Gastrocnemius medialis (tissue), 4 donors: ENCODE measurements at regions not wholly inside any gene's neighbourhood (a gene's known extent, or its start where the extent isn't known, plus 50 kb on each side); places are given as distances from the start of the nearest gene placed in this dataset.
A peak's percentile ranks its signal among the peaks of the same experiment; 100 is the strongest.
"Not testable (repeated sequence)": the region's sequence is repeated elsewhere in the genome, so short reads cannot be mapped to it uniquely, and the experiment has no call there.

ENCODE experiments used
- POLR2A ChIP-seq, 2 donors: fragments of 450-650 bp; IDR thresholded peaks; one replicate each; pipeline ENCODE4 v1.6.1; 2017; ENCODE audit warnings: antibody characterized with exemption in 2 of 2, mild to moderate bottlenecking in 2 of 2, moderate library complexity in 2 of 2
- TF ChIP-seq, protein P1 (sequence below), 5 experiments: fragments of 450-650 bp in 3 of 5; fragments of 200-600 bp in 2 of 5; sonication (generic) in 2 of 5; IDR thresholded peaks in 4 of 5; conservative IDR thresholded peaks in 1 of 5; 1 replicate in 4 of 5; 2 replicates in 1 of 5; pipeline ENCODE4 v1.5.1; 2016 to 2019; ENCODE audit warnings: antibody characterized with exemption in 5 of 5, mild to moderate bottlenecking in 3 of 5, moderate library complexity in 3 of 5

DNA sequence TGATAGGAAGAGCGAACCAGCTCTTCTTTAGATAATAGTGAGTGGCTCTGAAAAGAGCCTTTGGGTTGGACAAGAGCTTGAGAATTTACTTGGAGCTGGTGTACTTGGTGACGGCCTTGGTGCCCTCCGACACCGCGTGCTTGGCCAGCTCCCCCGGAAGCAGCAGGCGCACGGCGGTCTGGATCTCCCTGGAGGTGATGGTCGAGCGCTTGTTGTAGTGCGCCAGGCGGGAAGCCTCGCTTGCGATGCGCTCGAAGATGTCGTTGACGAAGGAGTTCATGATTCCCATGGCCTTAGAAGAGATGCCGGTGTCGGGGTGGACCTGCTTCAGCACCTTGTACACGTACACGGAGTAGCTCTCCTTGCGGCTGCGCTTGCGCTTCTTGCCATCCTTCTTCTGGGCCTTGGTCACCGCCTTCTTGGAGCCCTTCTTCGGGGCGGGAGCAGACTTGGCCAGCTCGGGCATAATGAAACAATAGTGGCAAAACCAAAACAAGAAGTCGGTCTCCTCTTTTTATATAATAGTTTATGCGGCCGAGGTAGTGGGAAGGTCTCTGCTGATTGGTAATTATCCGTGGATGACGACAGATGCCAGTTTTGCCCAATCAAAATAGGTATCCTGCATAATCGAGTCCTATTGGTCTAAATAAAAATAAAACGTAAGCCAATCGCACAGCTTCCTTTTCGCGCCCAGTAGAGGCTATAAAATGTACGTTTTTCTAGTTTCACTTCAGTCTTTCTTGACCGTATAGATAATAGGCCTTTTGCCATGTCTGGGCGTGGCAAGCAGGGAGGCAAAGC, 104.6 kb downstream of the OR2B2 start:
- TF ChIP-seq, protein P1, sequence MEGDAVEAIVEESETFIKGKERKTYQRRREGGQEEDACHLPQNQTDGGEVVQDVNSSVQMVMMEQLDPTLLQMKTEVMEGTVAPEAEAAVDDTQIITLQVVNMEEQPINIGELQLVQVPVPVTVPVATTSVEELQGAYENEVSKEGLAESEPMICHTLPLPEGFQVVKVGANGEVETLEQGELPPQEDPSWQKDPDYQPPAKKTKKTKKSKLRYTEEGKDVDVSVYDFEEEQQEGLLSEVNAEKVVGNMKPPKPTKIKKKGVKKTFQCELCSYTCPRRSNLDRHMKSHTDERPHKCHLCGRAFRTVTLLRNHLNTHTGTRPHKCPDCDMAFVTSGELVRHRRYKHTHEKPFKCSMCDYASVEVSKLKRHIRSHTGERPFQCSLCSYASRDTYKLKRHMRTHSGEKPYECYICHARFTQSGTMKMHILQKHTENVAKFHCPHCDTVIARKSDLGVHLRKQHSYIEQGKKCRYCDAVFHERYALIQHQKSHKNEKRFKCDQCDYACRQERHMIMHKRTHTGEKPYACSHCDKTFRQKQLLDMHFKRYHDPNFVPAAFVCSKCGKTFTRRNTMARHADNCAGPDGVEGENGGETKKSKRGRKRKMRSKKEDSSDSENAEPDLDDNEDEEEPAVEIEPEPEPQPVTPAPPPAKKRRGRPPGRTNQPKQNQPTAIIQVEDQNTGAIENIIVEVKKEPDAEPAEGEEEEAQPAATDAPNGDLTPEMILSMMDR (IDR thresholded peaks at IDR 0.05 in 4 of 5, conservative IDR thresholded peaks at IDR 0.05 in 1 of 5), result not testable (repeated sequence)
- TF ChIP-seq POLR2A (IDR thresholded peaks at IDR 0.05), result peak; percentile 18 to 22
